ENCODE measurements at regions not wholly inside any gene's neighbourhood (a gene's known extent, or its start where the extent isn't known, plus 50 kb on each side); places are given as distances from the start of the nearest gene placed in this dataset.

- no peaks in the 10 kb centered on the region for H3K9me3 ChIP-seq (ENCODE audit: control insufficient read depth, insufficient read depth, low read length)
- CTCF ChIA-PET: no interaction called here
- H3K4me2 ChIP-seq (ENCODE audit: low read depth, low read length): no peak overlapping the region
- no TSS peak for BruUV-seq (replicated peaks)
- no peak overlapping the region for H2AK5ac ChIP-seq (ENCODE audit: low read depth, low read length)
- H3K18ac ChIP-seq (ENCODE audit: low read depth, low read length): peak overlapping the region; percentile 16; the same call in 1 of the 2 replicates
- WGBS, 2 experiments (ENCODE audit: extremely low coverage in 2 of 2, insufficient read length in 1 of 2): no CpG with 5 or more reads among the region's 2 CpGs
- H3K4me3 ChIP-seq (ENCODE audit: insufficient read depth, low read depth, low read length): no peak overlapping the region
- ATAC-seq (ENCODE audit: low read depth): peak; percentile 49
- H3K56ac ChIP-seq (ENCODE audit: extremely low read depth, insufficient read depth, low read length): no peak overlapping the region
- H4K91ac ChIP-seq (ENCODE audit: insufficient read depth, low read depth, low read length): no peak overlapping the region
- no peaks in the 10 kb centered on the region for H3K79me1 ChIP-seq (ENCODE audit: low read depth in 1 of 2, low read length in 2 of 2)
- peaks cover 3% of the 10 kb centered on the region; the same call in 1 of the 2 replicates for H3K9me1 ChIP-seq (ENCODE audit: insufficient read depth, low read length)
- no peak overlapping the region for H2AK9ac ChIP-seq (replicated peaks; ENCODE audit: low read depth, low read length, poor library complexity)
- no peak overlapping the region; the same call in 1 of the 2 replicates for H3K23ac ChIP-seq (ENCODE audit: low read depth, low read length)
- no peaks in the 10 kb centered on the region for H3K27me3 ChIP-seq (ENCODE audit: control insufficient read depth, insufficient read depth, low read length)
- no peak overlapping the region for H2BK5ac ChIP-seq (ENCODE audit: low read depth, low read length, poor library complexity, severe bottlenecking)
- no peaks in the 10 kb centered on the region for H3K36me3 ChIP-seq (ENCODE audit: control insufficient read depth, insufficient read depth, low read length)
- no peak for DNase-seq
- no peak overlapping the region for H3K9ac ChIP-seq (ENCODE audit: low read depth, low read length)
- H3K4me1 ChIP-seq (ENCODE audit: control insufficient read depth, insufficient read depth, low read length): peaks cover 6% of the 10 kb centered on the region
- H2BK120ac ChIP-seq (ENCODE audit: low read depth, low read length): peak overlapping the region; percentile 37; the same call in 1 of the 2 replicates
- H2BK15ac ChIP-seq (ENCODE audit: low read depth, low read length): no peak overlapping the region; the same call in 2 of the 3 replicates
- H4K5ac ChIP-seq (ENCODE audit: low read depth, low read length): no peak overlapping the region
- TF ChIP-seq MAFK (IDR thresholded peaks at IDR 0.05; ENCODE audit: low read depth, low read length): no peak
- no peak for TF ChIP-seq MXI1 (IDR thresholded peaks at IDR 0.05; ENCODE audit: borderline replicate concordance, low read depth, low read length)
- TF ChIP-seq NFE2L2 (IDR thresholded peaks at IDR 0.05; ENCODE audit: low read depth, low read length): no peak
- TF ChIP-seq RAD21 (IDR thresholded peaks at IDR 0.05; ENCODE audit: low read length): no peak
- TF ChIP-seq USF2 (IDR thresholded peaks at IDR 0.05; ENCODE audit: low read depth, low read length): no peak
- TF ChIP-seq FOS (IDR thresholded peaks at IDR 0.05; ENCODE audit: low read depth, low read length): no peak
- H4K20me1 ChIP-seq (ENCODE audit: insufficient read depth, low read length): no peaks in the 10 kb centered on the region
- in situ Hi-C loops (cut with MboI; ENCODE audit: low sequenced_read_pairs): no loop called here
- no peak overlapping the region for H3K27ac ChIP-seq (ENCODE audit: insufficient read depth, low read length)
- POLR2A ChIA-PET (ENCODE audit: unreplicated experiment): no interaction called here
- dilution Hi-C loops (cut with HindIII; ENCODE audit: low sequenced_read_pairs, unreplicated experiment): no loop called here
- intact Hi-C loops (cut with micrococcal nuclease): no loop called here
- no peak overlapping the region for H2AFZ ChIP-seq (replicated peaks; ENCODE audit: low read length, poor library complexity)
- H2BK20ac ChIP-seq (ENCODE audit: low read depth, low read length): no peak overlapping the region
- H4K8ac ChIP-seq (ENCODE audit: low read depth in 2 of 2, low read length in 2 of 2): no peak overlapping the region; a peak in 1 of 4 replicates
- H3K14ac ChIP-seq (replicated peaks; ENCODE audit: low read depth, low read length): no peak overlapping the region
- no peak overlapping the region for H3K4ac ChIP-seq (ENCODE audit: low read depth, low read length)
Observed at GRCh38 chr6:11418290-11418905, 119.2 kb upstream of the TMEM170B start.
